GM12878 (cell line): ENCODE measurements at regions not wholly inside any gene's neighbourhood (a gene's known extent, or its start where the extent isn't known, plus 50 kb on each side); places are given as distances from the start of the nearest gene placed in this dataset.

Source experiments
- CTCF ChIP-seq, 3 experiments: IDR thresholded peaks in 2 of 3; conservative IDR thresholded peaks in 1 of 3; 2 replicates each; pipeline ENCODE4 v1.5.1; 2011; ENCODE audit warnings: low read depth in 3 of 3, low read length in 3 of 3, mild to moderate bottlenecking in 3 of 3, control low read depth in 2 of 3, moderate library complexity in 2 of 3, inconsistent platforms in 1 of 3, mixed read lengths in 1 of 3; ENCODE audit not compliant: control insufficient read depth in 2 of 3, insufficient read depth in 1 of 3; ENCODE audit errors: extremely low read depth in 1 of 3
- E2F8 ChIP-seq: fragments of 450-650 bp; IDR thresholded peaks from 2 replicates; pipeline ENCODE4 v1.6.1; 2018; ENCODE audit warnings: mild to moderate bottlenecking, low read depth, moderate library complexity; ENCODE audit not compliant: partially characterized antibody
- JUND ChIP-seq: IDR thresholded peaks from 2 replicates; pipeline ENCODE4 v1.6.1; 2012; ENCODE audit warnings: low read depth, mild to moderate bottlenecking, low read length, improper control_type of control experiment, moderate library complexity
- NRF1 ChIP-seq: conservative IDR thresholded peaks from 2 replicates; pipeline ENCODE4 v1.6.1; 2011; ENCODE audit warnings: mild to moderate bottlenecking, low read depth, low read length, improper control_type of control experiment
- POLR2A ChIP-seq: IDR thresholded peaks from 2 replicates; pipeline ENCODE4 v1.6.1; 2011; ENCODE audit warnings: low read depth, mild to moderate bottlenecking, low read length
- SREBF2 ChIP-seq: IDR thresholded peaks from 2 replicates; pipeline ENCODE4 v1.6.1; 2012; ENCODE audit warnings: mild to moderate bottlenecking, low read length
- TAF1 ChIP-seq: IDR thresholded peaks from 2 replicates; pipeline ENCODE4 v1.6.1; 2011; ENCODE audit warnings: mild to moderate bottlenecking, low read depth, low read length, borderline replicate concordance

GRCh38 chr14:45400950-45401640, 148.1 kb upstream of the MIS18BP1 start:
- TF ChIP-seq POLR2A (no peak), CTCF (IDR thresholded peaks at IDR 0.05 in 2 of 3, conservative IDR thresholded peaks at IDR 0.05 in 1 of 3; ENCODE audit: control insufficient read depth in 2 of 3, extremely low read depth in 1 of 3, insufficient read depth in 1 of 3, low read depth in 3 of 3, low read length in 3 of 3) (no peak), SREBF2 (no peak), NRF1 (no peak), TAF1 (no peak), E2F8 (no peak), JUND (no peak)
